GM20000 (cell line): ENCODE measurements at regions not wholly inside any gene's neighbourhood (a gene's known extent, or its start where the extent isn't known, plus 50 kb on each side); places are given as distances from the start of the nearest gene placed in this dataset.
"Not testable (repeated sequence)": the region's sequence is repeated elsewhere in the genome, so short reads cannot be mapped to it uniquely, and the experiment has no call there.

Experiments
- DNase-seq: peaks from one replicate; pipeline ENCODE4 v3.0.0; 2012; ENCODE audit warnings: low spot score
- CTCF ChIP-seq: IDR thresholded peaks from 2 replicates; pipeline ENCODE4 v1.5.1; 2012; ENCODE audit warnings: mild to moderate bottlenecking, control low read depth; ENCODE audit errors: extremely low read depth, missing control alignments

- DNase-seq = no peak
- no peak for TF ChIP-seq CTCF
Measured at GRCh38 chr13:68708336-68708908, 1399.2 kb upstream of the ATXN8OS start.

GRCh38 chr13:68706044-68706443 is 1401.6 kb upstream of the ATXN8OS start:
- DNase-seq = not testable (repeated sequence)

GRCh38 chr13:68697551-68697950 is 1410.1 kb upstream of the ATXN8OS start:
- DNase-seq = no peak
- no peak for TF ChIP-seq CTCF

GRCh38 chr13:68696907-68697306 is 1410.7 kb upstream of the ATXN8OS start:
- no peak for TF ChIP-seq CTCF
- no peak for DNase-seq

- TF ChIP-seq CTCF = no peak
- DNase-seq = no peak
Measured at GRCh38 chr13:68692049-68692448, 1415.6 kb upstream of the ATXN8OS start.

GRCh38 chr13:68690567-68690966 is 1417.1 kb upstream of the ATXN8OS start:
- DNase-seq = no peak
- TF ChIP-seq CTCF = no peak

GRCh38 chr13:68676513-68677115 is 1431.0 kb upstream of the ATXN8OS start:
- DNase-seq = no peak
- no peak for TF ChIP-seq CTCF

- no peak for DNase-seq
- no peak for TF ChIP-seq CTCF
Measured at GRCh38 chr13:68675209-68675608, 1432.4 kb upstream of the ATXN8OS start.
